ENCODE measurements at regions not wholly inside any gene's neighbourhood (a gene's known extent, or its start where the extent isn't known, plus 50 kb on each side); places are given as distances from the start of the nearest gene placed in this dataset.

GRCh38 chr9:118276784-118277183, 572.6 kb downstream of the TLR4 start:
- Histone ChIP-seq H3K27me3 (ENCODE audit: insufficient read depth) (no peaks in the 10 kb centered on the region), H3K9me2 (ENCODE audit: insufficient read depth) (0 out of 2 replicates have a peak, but pooled peaks cover 7% of the 10 kb centered on the region), H3K4me2 (no peak overlapping the region), H3K36me3 (ENCODE audit: insufficient read depth) (no peaks in the 10 kb centered on the region), H2AFZ (no peak overlapping the region), H3K79me2 (replicated peaks; ENCODE audit: insufficient read depth) (no peaks in the 10 kb centered on the region), H3F3A (replicated peaks; ENCODE audit: low read depth) (no peaks in the 10 kb centered on the region), H4K20me1 (replicated peaks; ENCODE audit: insufficient read depth) (no peaks in the 10 kb centered on the region), H3K27ac (ENCODE audit: low read depth) (no peak overlapping the region), H3K4me1 (ENCODE audit: insufficient read depth) (peaks cover 5% of the 10 kb centered on the region; the same call in 1 of the 2 replicates), H3K4me3 (no peak overlapping the region)
- Mint-ChIP-seq H3K27ac (no peak overlapping the region), H3K4me1 (peaks cover 6% of the 10 kb centered on the region; the same call in 2 of the 3 replicates), H3K27me3 (ENCODE audit: insufficient read depth, low read depth, poor library complexity) (peaks cover 2% of the 10 kb centered on the region), H3K36me3 (ENCODE audit: low read depth) (no peaks in the 10 kb centered on the region; the same call in 2 of the 3 replicates), H3K9me3 (peaks cover 67% of the 10 kb centered on the region), H3K4me3 (no peak overlapping the region)
- DNase-seq (ENCODE audit: low spot score): peak; percentile 31
- TF ChIP-seq NANOG (IDR thresholded peaks at IDR 0.05; ENCODE audit: borderline replicate concordance) (no peak), ETS1 (IDR thresholded peaks at IDR 0.05) (no peak), CTCF (conservative IDR thresholded peaks at IDR 0.05; ENCODE audit: low read depth in 2 of 2) (peak; percentile 47 to 73), CREB1 (CRISPR knock-in tag; IDR thresholded peaks at IDR 0.05; ENCODE audit: low read depth) (no peak), STAT1 (IDR thresholded peaks at IDR 0.05; ENCODE audit: unreplicated experiment) (no peak)
- no peak for ATAC-seq

GRCh38 chr9:118281772-118282171, 577.6 kb downstream of the TLR4 start:
- DNase-seq (ENCODE audit: low spot score) (no peak), ATAC-seq (no peak)
- no peaks in the 10 kb centered on the region for H3K36me3 ChIP-seq (ENCODE audit: insufficient read depth)
- H3K4me1 Mint-ChIP-seq: peaks cover under 1% of the 10 kb centered on the region; the same call in 1 of the 3 replicates
- no peaks in the 10 kb centered on the region for H3K79me2 ChIP-seq (replicated peaks; ENCODE audit: insufficient read depth)
- H3K4me2 ChIP-seq: no peak overlapping the region
- no peaks in the 10 kb centered on the region for H4K20me1 ChIP-seq (replicated peaks; ENCODE audit: insufficient read depth)
- no peaks in the 10 kb centered on the region for H3K9me2 ChIP-seq (ENCODE audit: insufficient read depth)
- no peak overlapping the region for H3K4me3 ChIP-seq
- 0 out of 2 replicates have a peak, but pooled peaks cover under 1% of the 10 kb centered on the region for H3K4me1 ChIP-seq (ENCODE audit: insufficient read depth)
- no peak overlapping the region for H3K27ac ChIP-seq (ENCODE audit: low read depth)
- H3K9me3 Mint-ChIP-seq: peaks cover 57% of the 10 kb centered on the region
- no peak overlapping the region for H3K27ac Mint-ChIP-seq
- H3K36me3 Mint-ChIP-seq (ENCODE audit: low read depth): no peaks in the 10 kb centered on the region; the same call in 2 of the 3 replicates
- H2AFZ ChIP-seq: no peak overlapping the region
- no peaks in the 10 kb centered on the region for H3F3A ChIP-seq (replicated peaks; ENCODE audit: low read depth)
- H3K4me3 Mint-ChIP-seq: no peak overlapping the region
- H3K27me3 Mint-ChIP-seq (ENCODE audit: insufficient read depth, low read depth, poor library complexity): peaks cover 2% of the 10 kb centered on the region
- H3K27me3 ChIP-seq (ENCODE audit: insufficient read depth): no peaks in the 10 kb centered on the region
- TF ChIP-seq ZNF331 (CRISPR knock-in tag; IDR thresholded peaks at IDR 0.05; ENCODE audit: low read depth): no peak
- TF ChIP-seq EZH2phosphoT487 (IDR thresholded peaks at IDR 0.05; ENCODE audit: unreplicated experiment): no peak
- TF ChIP-seq ETS1 (IDR thresholded peaks at IDR 0.05): no peak
- no peak for TF ChIP-seq STAT1 (IDR thresholded peaks at IDR 0.05; ENCODE audit: unreplicated experiment)
- no peak for TF ChIP-seq ZNF114 (CRISPR knock-in tag; IDR thresholded peaks at IDR 0.05)
- TF ChIP-seq ZNF462 (CRISPR knock-in tag; IDR thresholded peaks at IDR 0.05): no peak

All from GM23338 (cell line).